Osteoblast (primary cell): ENCODE measurements at regions not wholly inside any gene's neighbourhood (a gene's known extent, or its start where the extent isn't known, plus 50 kb on each side); places are given as distances from the start of the nearest gene placed in this dataset.

Experiments used
- DNase-seq: peaks from one replicate; pipeline ENCODE4 v3.0.0; 2011; ENCODE audit warnings: low spot score, mixed read lengths; ENCODE audit not compliant: insufficient read length; ENCODE audit errors: missing footprints
- H2AFZ ChIP-seq: 2 replicates; pipeline ENCODE4 v1.6.0; 2011; ENCODE audit warnings: mild to moderate bottlenecking, low read length
- H3K27ac ChIP-seq: 2 replicates; pipeline ENCODE4 v1.5.1; 2011; ENCODE audit warnings: mild to moderate bottlenecking, low read depth, low read length, moderate library complexity
- H3K27me3 ChIP-seq: 2 replicates; pipeline ENCODE4 v1.6.0; 2012; ENCODE audit warnings: mild to moderate bottlenecking, control low read depth, inconsistent platforms, low read length, moderate library complexity; ENCODE audit not compliant: insufficient read depth
- H3K36me3 ChIP-seq: 2 replicates; pipeline ENCODE4 v1.5.1; 2011; ENCODE audit warnings: mild to moderate bottlenecking, low read length, control low read depth, moderate library complexity; ENCODE audit not compliant: insufficient read depth
- H3K4me1 ChIP-seq: 2 replicates; pipeline ENCODE4 v1.5.1; 2011; ENCODE audit warnings: mild to moderate bottlenecking, low read length, control low read depth, moderate library complexity; ENCODE audit not compliant: insufficient read depth
- H3K4me2 ChIP-seq: 2 replicates; pipeline ENCODE4 v1.6.0; 2011; ENCODE audit warnings: mild to moderate bottlenecking, low read length; ENCODE audit not compliant: insufficient read depth
- H3K4me3 ChIP-seq: fragments of 200-600 bp; sonication (generic); 3 replicates; pipeline ENCODE4 v1.5.1; 2012; ENCODE audit warnings: mild to moderate bottlenecking, low read length, inconsistent platforms; ENCODE audit not compliant: insufficient read depth
- H3K79me2 ChIP-seq: 2 replicates; pipeline ENCODE4 v1.6.0; 2012; ENCODE audit warnings: mild to moderate bottlenecking, low read length, control low read depth, inconsistent platforms; ENCODE audit not compliant: insufficient read depth
- H3K9me3 ChIP-seq: 2 replicates; pipeline ENCODE4 v1.5.1; 2011; ENCODE audit warnings: low read depth, low read length, control low read depth
- H4K20me1 ChIP-seq: 2 replicates; pipeline ENCODE4 v1.6.0; 2012; ENCODE audit warnings: mild to moderate bottlenecking, low read length, control low read depth; ENCODE audit not compliant: insufficient read depth
- CTCF ChIP-seq: IDR thresholded peaks from 2 replicates; pipeline ENCODE4 v1.5.1; 2011; ENCODE audit warnings: mild to moderate bottlenecking, low read depth, low read length, moderate library complexity; ENCODE audit errors: extremely low read depth

DNA sequence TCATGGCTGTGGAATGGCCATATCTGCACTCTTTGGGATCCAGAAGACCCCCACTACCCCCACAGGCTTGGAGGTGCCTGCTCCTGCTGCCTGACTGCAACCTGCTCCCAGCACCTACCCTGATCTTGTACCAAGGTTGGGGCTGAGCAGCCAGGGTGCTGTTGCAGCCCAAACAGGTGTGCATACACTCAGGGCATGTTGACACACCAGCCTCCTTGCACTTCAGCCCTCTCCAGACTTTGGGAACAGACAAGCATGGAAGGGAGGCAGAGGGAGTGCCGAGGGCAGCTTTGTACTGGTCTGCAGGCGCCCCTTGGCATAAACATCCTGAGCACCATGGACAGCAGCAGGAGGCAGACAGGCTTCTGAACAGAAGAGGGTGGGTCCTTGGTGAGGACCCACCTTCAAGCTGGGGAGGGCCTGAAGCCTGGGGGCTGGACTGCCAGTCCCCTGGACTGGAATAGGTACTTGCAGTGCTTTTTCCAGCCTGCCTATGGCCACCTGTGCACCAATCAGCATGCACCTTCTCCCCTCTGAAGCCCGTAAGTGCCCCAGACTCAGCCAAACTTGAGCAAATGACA lies 1675.8 kb downstream of the HACE1 start:
- Histone ChIP-seq H3K4me3 (no peak overlapping the region), H2AFZ (no peak overlapping the region), H3K27me3 (no peaks in the 10 kb centered on the region), H3K4me2 (no peak overlapping the region), H3K9me3 (no peaks in the 10 kb centered on the region), H3K27ac (no peak overlapping the region), H3K36me3 (no peaks in the 10 kb centered on the region), H3K79me2 (no peaks in the 10 kb centered on the region), H4K20me1 (no peaks in the 10 kb centered on the region), H3K4me1 (no peaks in the 10 kb centered on the region)
- no peak for TF ChIP-seq CTCF
- DNase-seq: no peak

GRCh38 chr6:103178193-103178592 lies 1681.5 kb downstream of the HACE1 start:
- no peaks in the 10 kb centered on the region for H3K79me2 ChIP-seq
- no peak overlapping the region for H3K4me3 ChIP-seq
- no peak overlapping the region for H2AFZ ChIP-seq
- H3K36me3 ChIP-seq: no peaks in the 10 kb centered on the region
- no peaks in the 10 kb centered on the region for H3K27me3 ChIP-seq
- H3K27ac ChIP-seq: no peak overlapping the region
- no peak for TF ChIP-seq CTCF
- no peaks in the 10 kb centered on the region for H3K4me1 ChIP-seq
- no peaks in the 10 kb centered on the region for H3K9me3 ChIP-seq
- no peak for DNase-seq
- H4K20me1 ChIP-seq: no peaks in the 10 kb centered on the region
- no peak overlapping the region for H3K4me2 ChIP-seq

DNA sequence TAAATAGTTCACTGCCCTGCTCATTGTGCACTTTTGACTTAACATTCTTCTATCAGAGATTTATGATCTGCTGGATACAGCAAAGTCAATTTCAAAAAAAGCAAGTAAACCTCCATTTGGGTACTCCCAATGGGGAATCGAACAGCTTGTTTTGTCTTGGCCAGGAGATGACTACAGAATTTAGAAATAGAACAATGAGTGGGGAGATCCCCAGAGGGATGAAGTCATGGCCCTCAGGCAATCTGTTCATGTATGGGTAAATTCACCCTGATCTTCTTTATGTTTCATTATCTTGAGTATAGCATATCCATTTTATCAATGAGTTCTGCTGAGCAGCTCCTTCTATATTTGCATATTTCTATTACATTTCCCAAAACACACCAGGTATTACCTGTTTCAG lies 1681.9 kb downstream of the HACE1 start:
- no peak overlapping the region for H3K4me3 ChIP-seq
- no peak overlapping the region for H2AFZ ChIP-seq
- no peaks in the 10 kb centered on the region for H3K27me3 ChIP-seq
- no peak for DNase-seq
- no peak for TF ChIP-seq CTCF
- H3K9me3 ChIP-seq: no peaks in the 10 kb centered on the region
- H3K36me3 ChIP-seq: no peaks in the 10 kb centered on the region
- H3K4me2 ChIP-seq: no peak overlapping the region
- H3K4me1 ChIP-seq: no peaks in the 10 kb centered on the region
- no peaks in the 10 kb centered on the region for H3K79me2 ChIP-seq
- no peak overlapping the region for H3K27ac ChIP-seq
- H4K20me1 ChIP-seq: no peaks in the 10 kb centered on the region

- no peak for DNase-seq
- no peak overlapping the region for H2AFZ ChIP-seq
- H3K27ac ChIP-seq: no peak overlapping the region
- H3K27me3 ChIP-seq: no peaks in the 10 kb centered on the region
- H3K4me1 ChIP-seq: no peaks in the 10 kb centered on the region
- H3K4me2 ChIP-seq: no peak overlapping the region
- H3K79me2 ChIP-seq: no peaks in the 10 kb centered on the region
- no peak for TF ChIP-seq CTCF
- H3K4me3 ChIP-seq: no peak overlapping the region
- no peaks in the 10 kb centered on the region for H3K9me3 ChIP-seq
- H4K20me1 ChIP-seq: no peaks in the 10 kb centered on the region
- H3K36me3 ChIP-seq: no peaks in the 10 kb centered on the region
Measured at GRCh38 chr6:103175056-103175455, 1684.7 kb downstream of the HACE1 start.
